Lower lobe of right lung (tissue), 2 donors: ENCODE measurements at regions not wholly inside any gene's neighbourhood (a gene's known extent, or its start where the extent isn't known, plus 50 kb on each side); places are given as distances from the start of the nearest gene placed in this dataset.
"Not testable (repeated sequence)": the region's sequence is repeated elsewhere in the genome, so short reads cannot be mapped to it uniquely, and the experiment has no call there.

Source experiments
- ATAC-seq, 2 donors: fragments of 200-7000 bp; cut with Tn5 transposase; one replicate each; pipeline ENCODE4 v1.9.1; 2020 to 2022; ENCODE audit warnings: mild to moderate bottlenecking in 2 of 2, moderate library complexity in 2 of 2
- DNase-seq: peaks from one replicate; pipeline ENCODE4 v3.0.0-alpha.2; 2020
- H3K27ac ChIP-seq: fragments of 200-600 bp; one replicate; pipeline ENCODE4 v1.8.0; 2022
- H3K27me3 ChIP-seq: fragments of 200-600 bp; one replicate; pipeline ENCODE4 v1.8.0; 2022; ENCODE audit warnings: low read depth
- H3K36me3 ChIP-seq: fragments of 200-600 bp; one replicate; pipeline ENCODE4 v1.8.0; 2022; ENCODE audit warnings: mild to moderate bottlenecking
- H3K4me1 ChIP-seq: fragments of 200-600 bp; one replicate; pipeline ENCODE4 v1.8.0; 2022
- H3K4me3 ChIP-seq: fragments of 200-600 bp; one replicate; pipeline ENCODE4 v1.8.0; 2022; ENCODE audit warnings: mild to moderate bottlenecking
- H3K9me3 ChIP-seq: fragments of 200-600 bp; one replicate; pipeline ENCODE4 v1.8.0; 2022
- CTCF ChIP-seq: fragments of 200-600 bp; IDR thresholded peaks from one replicate; pipeline ENCODE4 v1.8.0; 2022; ENCODE audit warnings: antibody characterized with exemption, mild to moderate bottlenecking
- intact Hi-C: fragments of 100-400 bp; cut with DNase I; formaldehyde crosslinking; loops from one replicate; pipeline ENCODE4 v1.11.0; 2022
- donor health status: DM: no; HTN: yes; CAD: no; lungs with severe emphysema.

- intact Hi-C loops = no loop called here
- TF ChIP-seq CTCF = no peak
- ATAC-seq = no peak
Measured at GRCh38 chr7:133165001-133165400, 83.1 kb upstream of the CHCHD3 start.

GRCh38 chr7:133165529-133165928, 83.6 kb upstream of the CHCHD3 start:
- no peak for ATAC-seq
- TF ChIP-seq CTCF = no peak

More at GRCh38 chr7:133165001-133165400, 83.1 kb upstream of the CHCHD3 start:
- Histone ChIP-seq H3K4me1 (no peaks in the 10 kb centered on the region), H3K4me3 (no peak overlapping the region), H3K9me3 (no peaks in the 10 kb centered on the region), H3K36me3 (no peaks in the 10 kb centered on the region), H3K27ac (no peak overlapping the region), H3K27me3 (no peaks in the 10 kb centered on the region)
- DNase-seq = no peak

GRCh38 chr7:133167300-133167699, 85.4 kb upstream of the CHCHD3 start:
- Histone ChIP-seq H3K36me3 (no peaks in the 10 kb centered on the region), H3K27me3 (no peaks in the 10 kb centered on the region)
- intact Hi-C loops = no loop called here

More at GRCh38 chr7:133165529-133165928, 83.6 kb upstream of the CHCHD3 start:
- H3K9me3 ChIP-seq = no peaks in the 10 kb centered on the region
- H3K4me3 ChIP-seq = no peak overlapping the region
- H3K36me3 ChIP-seq = no peaks in the 10 kb centered on the region
- intact Hi-C loops = no loop called here
- DNase-seq = no peak
- H3K4me1 ChIP-seq = no peaks in the 10 kb centered on the region
- no peak overlapping the region for H3K27ac ChIP-seq
- H3K27me3 ChIP-seq = no peaks in the 10 kb centered on the region

GRCh38 chr7:133169167-133169822, 83.6 kb upstream of the EXOC4 start:
- H3K4me3 ChIP-seq, H3K9me3 ChIP-seq, DNase-seq, H3K36me3 ChIP-seq, H3K4me1 ChIP-seq, ATAC-seq, H3K27me3 ChIP-seq, H3K27ac ChIP-seq, intact Hi-C loops: not testable (repeated sequence)

More at GRCh38 chr7:133167300-133167699, 85.4 kb upstream of the CHCHD3 start:
- Histone ChIP-seq H3K4me1 (no peaks in the 10 kb centered on the region), H3K27ac (no peak overlapping the region), H3K9me3 (no peaks in the 10 kb centered on the region), H3K4me3 (no peak overlapping the region)
- no peak for DNase-seq
- ATAC-seq = no peak
- TF ChIP-seq CTCF = no peak

GRCh38 chr7:133177476-133177875, 75.4 kb upstream of the EXOC4 start:
- H3K4me3 ChIP-seq, H3K36me3 ChIP-seq, DNase-seq, intact Hi-C loops, H3K9me3 ChIP-seq, H3K27me3 ChIP-seq, H3K27ac ChIP-seq, ATAC-seq, H3K4me1 ChIP-seq: not testable (repeated sequence)

GRCh38 chr7:133180717-133181116, 72.2 kb upstream of the EXOC4 start:
- no peaks in the 10 kb centered on the region for H3K4me1 ChIP-seq
- no peak for DNase-seq
- H3K4me3 ChIP-seq = no peak overlapping the region
- H3K27me3 ChIP-seq = no peaks in the 10 kb centered on the region
- intact Hi-C loops = no loop called here
- H3K27ac ChIP-seq = no peak overlapping the region
- no peaks in the 10 kb centered on the region for H3K9me3 ChIP-seq
- no peak for ATAC-seq
- TF ChIP-seq CTCF = no peak
- no peaks in the 10 kb centered on the region for H3K36me3 ChIP-seq
